Progenitor cell of endocrine pancreas (in vitro differentiated cells): ENCODE measurements at regions not wholly inside any gene's neighbourhood (a gene's known extent, or its start where the extent isn't known, plus 50 kb on each side); places are given as distances from the start of the nearest gene placed in this dataset.

Source experiments
- DNase-seq: peaks from one replicate; pipeline ENCODE4 v3.0.0; 2021; ENCODE audit warnings: low spot score; ENCODE audit not compliant: unreplicated experiment
- H3K27ac Mint-ChIP-seq: 2 replicates; pipeline ENCODE4 v1.8.0; 2021; ENCODE audit warnings: mild to moderate bottlenecking, moderate library complexity, mixed read lengths
- H3K27me3 Mint-ChIP-seq: 2 replicates; pipeline ENCODE4 v1.8.0; 2021; ENCODE audit warnings: mixed read lengths
- H3K36me3 Mint-ChIP-seq: 2 replicates; pipeline ENCODE4 v1.8.0; 2022; ENCODE audit warnings: mixed read lengths; ENCODE audit not compliant: insufficient read depth
- H3K4me1 Mint-ChIP-seq: 2 replicates; pipeline ENCODE4 v1.8.0; 2021; ENCODE audit warnings: low read depth, mixed read lengths
- H3K4me3 Mint-ChIP-seq: 2 replicates; pipeline ENCODE4 v1.8.0; 2021; ENCODE audit warnings: low read depth, mild to moderate bottlenecking, moderate library complexity, mixed read lengths
- H3K9me3 Mint-ChIP-seq: 2 replicates; pipeline ENCODE4 v1.8.0; 2021; ENCODE audit warnings: low read depth, mixed read lengths
- CTCF ChIP-seq: fragments of 200-600 bp; sonication (generic); IDR thresholded peaks from one replicate; pipeline ENCODE4 v1.5.0; 2021; ENCODE audit warnings: antibody characterized with exemption, mild to moderate bottlenecking; ENCODE audit not compliant: unreplicated experiment

- no peak for DNase-seq
- H3K9me3 Mint-ChIP-seq, result peaks cover 7% of the 10 kb centered on the region
- no peaks in the 10 kb centered on the region for H3K27me3 Mint-ChIP-seq
- H3K27ac Mint-ChIP-seq, result no peak overlapping the region
- TF ChIP-seq CTCF, result no peak
- no peak overlapping the region for H3K4me3 Mint-ChIP-seq
- H3K36me3 Mint-ChIP-seq, result no peaks in the 10 kb centered on the region
- peaks cover 12% of the 10 kb centered on the region for H3K4me1 Mint-ChIP-seq
Observed at GRCh38 chr6:48194596-48195295, 83.7 kb upstream of the PTCHD4 start.

- no peak overlapping the region for H3K4me3 Mint-ChIP-seq
- H3K9me3 Mint-ChIP-seq, result no peaks in the 10 kb centered on the region
- peaks cover 3% of the 10 kb centered on the region for H3K4me1 Mint-ChIP-seq
- no peak overlapping the region for H3K27ac Mint-ChIP-seq
- H3K36me3 Mint-ChIP-seq, result no peaks in the 10 kb centered on the region
- H3K27me3 Mint-ChIP-seq, result no peaks in the 10 kb centered on the region
- no peak for DNase-seq
- no peak for TF ChIP-seq CTCF
Observed at GRCh38 chr6:48188158-48188557, 77.2 kb upstream of the PTCHD4 start.

- no peak overlapping the region for H3K27ac Mint-ChIP-seq
- no peaks in the 10 kb centered on the region for H3K9me3 Mint-ChIP-seq
- no peak for DNase-seq
- H3K27me3 Mint-ChIP-seq, result no peaks in the 10 kb centered on the region
- no peaks in the 10 kb centered on the region for H3K36me3 Mint-ChIP-seq
- TF ChIP-seq CTCF, result no peak
- no peak overlapping the region for H3K4me3 Mint-ChIP-seq
- H3K4me1 Mint-ChIP-seq, result peaks cover 3% of the 10 kb centered on the region
Observed at GRCh38 chr6:48186746-48187145, 75.7 kb upstream of the PTCHD4 start.

GRCh38 chr6:48184648-48185047 is 73.7 kb upstream of the PTCHD4 start:
- H3K4me3 Mint-ChIP-seq, result no peak overlapping the region
- no peak overlapping the region for H3K27ac Mint-ChIP-seq
- no peaks in the 10 kb centered on the region for H3K27me3 Mint-ChIP-seq
- DNase-seq, result no peak
- no peaks in the 10 kb centered on the region for H3K36me3 Mint-ChIP-seq
- TF ChIP-seq CTCF, result no peak
- peaks cover 3% of the 10 kb centered on the region for H3K4me1 Mint-ChIP-seq
- no peaks in the 10 kb centered on the region for H3K9me3 Mint-ChIP-seq

GRCh38 chr6:48183811-48184605 is 73.0 kb upstream of the PTCHD4 start:
- no peaks in the 10 kb centered on the region for H3K36me3 Mint-ChIP-seq
- H3K4me1 Mint-ChIP-seq, result peaks cover 3% of the 10 kb centered on the region
- H3K27me3 Mint-ChIP-seq, result no peaks in the 10 kb centered on the region
- no peaks in the 10 kb centered on the region for H3K9me3 Mint-ChIP-seq
- no peak overlapping the region for H3K27ac Mint-ChIP-seq
- no peak for DNase-seq
- no peak overlapping the region for H3K4me3 Mint-ChIP-seq
- TF ChIP-seq CTCF, result no peak
